OCI-LY1 (cell line): ENCODE measurements at regions not wholly inside any gene's neighbourhood (a gene's known extent, or its start where the extent isn't known, plus 50 kb on each side); places are given as distances from the start of the nearest gene placed in this dataset.

Experiments used
- CTCF ChIP-seq: fragments of 200-600 bp; sonication (generic), shearing (Covaris generic); IDR thresholded peaks from 2 replicates; pipeline ENCODE4 v1.5.1; 2017; ENCODE audit warnings: mild to moderate bottlenecking, antibody characterized with exemption, low read length, moderate library complexity, mixed read lengths
- EZH2 ChIP-seq: fragments of 200-600 bp; sonication (generic), shearing (Covaris generic); IDR thresholded peaks from 2 replicates; pipeline ENCODE4 v1.8.0; 2017; ENCODE audit warnings: borderline replicate concordance, mixed run types, mild to moderate bottlenecking, antibody characterized with exemption, low read length, moderate library complexity, mixed read lengths

DNA sequence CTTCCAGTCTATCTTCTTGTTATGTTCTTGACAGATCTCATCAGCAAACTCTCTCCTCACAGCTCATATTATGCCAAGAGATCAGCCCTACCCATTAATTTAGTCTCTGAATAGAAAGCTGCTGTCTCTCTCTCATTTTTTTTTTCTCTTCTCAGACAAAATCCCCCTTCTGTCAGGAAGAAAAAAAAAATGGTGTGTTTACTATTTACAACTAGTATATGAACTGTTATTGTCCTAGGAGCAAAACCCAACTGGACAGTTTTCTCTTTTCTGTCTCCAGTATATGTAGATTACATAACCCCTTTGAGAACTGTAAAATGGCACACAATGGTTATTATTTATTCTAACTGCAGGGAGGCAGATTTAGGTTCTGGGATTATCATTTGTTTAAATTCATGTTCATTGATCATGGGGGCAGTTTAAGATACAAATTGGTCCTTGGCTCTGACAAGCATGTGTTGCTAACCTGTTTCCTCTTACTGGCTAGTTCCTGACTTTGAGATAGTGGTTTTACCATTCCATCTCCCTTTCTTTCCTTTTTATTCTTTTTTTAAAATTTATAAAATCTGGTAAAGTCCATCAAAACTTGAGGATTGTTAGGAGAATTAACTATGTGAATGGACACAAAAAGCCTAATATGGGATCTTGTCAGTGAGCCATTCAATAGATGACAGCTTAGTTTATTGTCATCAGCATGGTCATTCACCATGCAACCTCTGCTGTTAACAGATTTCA, 210.0 kb upstream of the PAPPA start:
- TF ChIP-seq EZH2, result no peak
- TF ChIP-seq CTCF, result no peak
